HepG2 (cell line): ENCODE measurements at regions not wholly inside any gene's neighbourhood (a gene's known extent, or its start where the extent isn't known, plus 50 kb on each side); places are given as distances from the start of the nearest gene placed in this dataset.

Experiments
- AGO2 ChIP-seq: fragments of 200-400 bp; formaldehyde crosslinking; optimal IDR thresholded peaks from 2 replicates; pipeline ENCODE3; 2017; ENCODE audit warnings: mild to moderate bottlenecking, low read depth, low read length, moderate library complexity
- BATF2 ChIP-seq: sonication (generic); formaldehyde crosslinking; IDR thresholded peaks from 2 replicates; pipeline ENCODE4 v1.8.0; 2022; ENCODE audit warnings: mild to moderate bottlenecking, missing genetic modification reagents, moderate library complexity
- HMG20A ChIP-seq: IDR thresholded peaks from 2 replicates; pipeline ENCODE4 v1.6.1; 2016; ENCODE audit warnings: borderline replicate concordance
- NR2F6 ChIP-seq, 2 experiments: IDR thresholded peaks; 2 replicates each; pipeline ENCODE4 v1.6.1; 2016; ENCODE audit warnings: antibody characterized with exemption in 1 of 2, mild to moderate bottlenecking in 1 of 2
- RAD21 ChIP-seq: fragments of 450-650 bp; formaldehyde crosslinking; IDR thresholded peaks from 2 replicates; pipeline ENCODE4 v1.5.0; 2020; ENCODE audit warnings: mild to moderate bottlenecking
- SRY ChIP-seq: sonication (generic); formaldehyde crosslinking; IDR thresholded peaks from 2 replicates; pipeline ENCODE4 v1.8.0; 2022; ENCODE audit warnings: mild to moderate bottlenecking, missing genetic modification reagents
- TGIF2 ChIP-seq: IDR thresholded peaks from 2 replicates; pipeline ENCODE4 v1.6.1; 2016; ENCODE audit warnings: control low read depth, missing compliant biosample characterization
- ZBTB34 ChIP-seq: sonication (generic); formaldehyde crosslinking; IDR thresholded peaks from 2 replicates; pipeline ENCODE4 v1.8.0; 2022; ENCODE audit warnings: mild to moderate bottlenecking, missing genetic modification reagents
- ZMAT3 ChIP-seq: sonication (generic); formaldehyde crosslinking; conservative IDR thresholded peaks from 2 replicates; pipeline ENCODE4 v1.7.0; 2021; ENCODE audit warnings: missing genetic modification reagents
- ZNF124 ChIP-seq: sonication (generic); formaldehyde crosslinking; IDR thresholded peaks from 2 replicates; pipeline ENCODE4 v1.4.0; 2020; ENCODE audit warnings: missing genetic modification reagents
- ZNF264 ChIP-seq: sonication (generic); formaldehyde crosslinking; IDR thresholded peaks from 2 replicates; pipeline ENCODE4 v1.4.0; 2020; ENCODE audit warnings: missing genetic modification reagents
- ZNF362 ChIP-seq: sonication (generic); formaldehyde crosslinking; IDR thresholded peaks from 2 replicates; pipeline ENCODE4 v1.4.0; 2020; ENCODE audit warnings: missing genetic modification reagents, mild to moderate bottlenecking, borderline replicate concordance
- ZNF512B ChIP-seq: sonication (generic); formaldehyde crosslinking; IDR thresholded peaks from 2 replicates; pipeline ENCODE4 v1.5.1; 2020; ENCODE audit warnings: missing genetic modification reagents, mild to moderate bottlenecking, borderline replicate concordance
- ZNF562 ChIP-seq: sonication (generic); formaldehyde crosslinking; IDR thresholded peaks from 2 replicates; pipeline ENCODE4 v1.8.0; 2022; ENCODE audit warnings: missing genetic modification reagents, borderline replicate concordance
- ZNF616 ChIP-seq: sonication (generic); formaldehyde crosslinking; IDR thresholded peaks from 2 replicates; pipeline ENCODE4 v1.5.0; 2020; ENCODE audit warnings: low read depth, mild to moderate bottlenecking, missing genetic modification reagents
- ZNF639 ChIP-seq: conservative IDR thresholded peaks from 2 replicates; pipeline ENCODE4 v1.6.1; 2018; ENCODE audit warnings: missing genetic modification reagents
- ZNF7 ChIP-seq: IDR thresholded peaks from 2 replicates; pipeline ENCODE4 v1.6.1; 2016; ENCODE audit warnings: missing biosample characterization, missing genetic modification reagents
- ZNF839 ChIP-seq: sonication (generic); formaldehyde crosslinking; IDR thresholded peaks from 2 replicates; pipeline ENCODE4 v1.4.0; 2020; ENCODE audit warnings: missing genetic modification reagents, mild to moderate bottlenecking, borderline replicate concordance
- ZSCAN25 ChIP-seq: sonication (generic); formaldehyde crosslinking; IDR thresholded peaks from 2 replicates; pipeline ENCODE4 v1.8.0; 2022; ENCODE audit warnings: mild to moderate bottlenecking, missing genetic modification reagents
- ZSCAN31 ChIP-seq: sonication (generic); formaldehyde crosslinking; IDR thresholded peaks from 2 replicates; pipeline ENCODE4 v1.5.0; 2020; ENCODE audit warnings: low read depth, mild to moderate bottlenecking, missing genetic modification reagents

- 0 out of 2 replicates have a peak, but pooled peaks have one; percentile 42 for TF ChIP-seq ZSCAN25
- TF ChIP-seq ZNF7 (CRISPR knock-in tag) = no peak
- no peak for TF ChIP-seq ZSCAN31 (CRISPR knock-in tag)
- TF ChIP-seq ZNF512B (CRISPR knock-in tag) = no peak
- 0 out of 2 replicates have a peak, but pooled peaks have one; percentile 19 for TF ChIP-seq ZNF264 (CRISPR knock-in tag)
- no peak for TF ChIP-seq ZNF639 (CRISPR knock-in tag)
- TF ChIP-seq BATF2 (CRISPR knock-in tag) = no peak
- no peak for TF ChIP-seq ZNF616 (CRISPR knock-in tag)
- TF ChIP-seq RAD21 = peak; percentile 26; the same call in 1 of the 2 replicates
- no peak for TF ChIP-seq ZNF839 (CRISPR knock-in tag)
- peak; percentile 60; the same call in 1 of the 2 replicates for TF ChIP-seq ZNF124 (CRISPR knock-in tag)
- TF ChIP-seq ZMAT3 (CRISPR knock-in tag) = no peak
- no peak for TF ChIP-seq AGO2
- TF ChIP-seq ZNF362 (CRISPR knock-in tag) = peak; percentile 55; the same call in 1 of the 2 replicates
- no peak for TF ChIP-seq SRY (CRISPR knock-in tag)
- peak; percentile 77; the same call in 1 of the 2 replicates for TF ChIP-seq ZBTB34 (CRISPR knock-in tag)
- TF ChIP-seq HMG20A = peak; percentile 77; the same call in 1 of the 2 replicates
- TF ChIP-seq ZNF562 (CRISPR knock-in tag) = no peak
- no peak for TF ChIP-seq TGIF2 (CRISPR knock-in tag)
- TF ChIP-seq NR2F6 (IDR thresholded peaks at IDR 0.05) = peak; percentile 77
- peak; percentile 86 for TF ChIP-seq NR2F6 (CRISPR knock-in tag; IDR thresholded peaks at IDR 0.05)
Observed at GRCh38 chr14:54291491-54292191, 105.2 kb upstream of the CDKN3 start (continued).
